Daoy (cell line): ENCODE measurements at regions not wholly inside any gene's neighbourhood (a gene's known extent, or its start where the extent isn't known, plus 50 kb on each side); places are given as distances from the start of the nearest gene placed in this dataset.

Source experiments
- DNase-seq: peaks from one replicate; pipeline ENCODE4 v3.0.0-alpha.2; 2015; ENCODE audit warnings: low read depth

- DNase-seq: no peak
Measured at GRCh38 chr1:229031061-229031460, 239.8 kb upstream of the RAB4A start.

GRCh38 chr1:229031481-229032341 is 239.2 kb upstream of the RAB4A start:
- DNase-seq: no peak

GRCh38 chr1:229032375-229032774 is 238.5 kb upstream of the RAB4A start:
- no peak for DNase-seq

GRCh38 chr1:229033480-229033879 is 237.4 kb upstream of the RAB4A start:
- no peak for DNase-seq

- no peak for DNase-seq
Measured at GRCh38 chr1:229034342-229034741, 236.6 kb upstream of the RAB4A start.

- no peak for DNase-seq
Measured at GRCh38 chr1:229035054-229035747, 235.7 kb upstream of the RAB4A start.

GRCh38 chr1:229035748-229036082 is 235.2 kb upstream of the RAB4A start:
- DNase-seq: no peak

- DNase-seq: no peak
Measured at GRCh38 chr1:229037806-229038405, 233.0 kb upstream of the RAB4A start.

- no peak for DNase-seq
Measured at GRCh38 chr1:229040630-229041358, 230.1 kb upstream of the RAB4A start.

- no peak for DNase-seq
Measured at GRCh38 chr1:229041946-229042345, 229.0 kb upstream of the RAB4A start.

GRCh38 chr1:229042482-229042881 is 228.4 kb upstream of the RAB4A start:
- DNase-seq: no peak

- no peak for DNase-seq
Measured at GRCh38 chr1:229043115-229043514, 227.8 kb upstream of the RAB4A start.

GRCh38 chr1:229046251-229046853 is 224.6 kb upstream of the RAB4A start:
- no peak for DNase-seq

- no peak for DNase-seq
Measured at GRCh38 chr1:229047161-229047839, 223.6 kb upstream of the RAB4A start.

- DNase-seq: no peak
Measured at GRCh38 chr1:229047840-229048620, 222.9 kb upstream of the RAB4A start.

GRCh38 chr1:229048896-229049295 is 222.0 kb upstream of the RAB4A start:
- DNase-seq: no peak

- DNase-seq: no peak
Measured at GRCh38 chr1:229056046-229056445, 214.9 kb upstream of the RAB4A start.

- DNase-seq: no peak
Measured at GRCh38 chr1:229058111-229058561, 212.8 kb upstream of the RAB4A start.

- DNase-seq: no peak
Measured at GRCh38 chr1:229058729-229059128, 212.2 kb upstream of the RAB4A start.
